GM21390 (cell line): ENCODE measurements at regions not wholly inside any gene's neighbourhood (a gene's known extent, or its start where the extent isn't known, plus 50 kb on each side); places are given as distances from the start of the nearest gene placed in this dataset.

ENCODE experiments used
- ATAC-seq: cut with Tn5 transposase; IDR thresholded peaks from one replicate; pipeline ENCODE4 v1.9.1; 2021; ENCODE audit not compliant: unreplicated experiment

GRCh38 chr10:3692387-3692999 lies 92.5 kb downstream of the KLF6 start:
- ATAC-seq, result no peak

GRCh38 chr10:3691482-3691881 lies 93.5 kb downstream of the KLF6 start:
- no peak for ATAC-seq

- ATAC-seq, result no peak
Measured at GRCh38 chr10:3689871-3690510, 95.0 kb downstream of the KLF6 start.

- ATAC-seq, result no peak
Measured at GRCh38 chr10:3687510-3688081, 97.4 kb downstream of the KLF6 start.

- no peak for ATAC-seq
Measured at GRCh38 chr10:3685384-3685783, 99.6 kb downstream of the KLF6 start.

- ATAC-seq, result no peak
Measured at GRCh38 chr10:3684891-3685290, 100.1 kb downstream of the KLF6 start.

GRCh38 chr10:3683560-3683959 lies 101.4 kb downstream of the KLF6 start:
- no peak for ATAC-seq

GRCh38 chr10:3682745-3683144 lies 102.3 kb downstream of the KLF6 start:
- ATAC-seq, result no peak

GRCh38 chr10:3681642-3682554 lies 103.1 kb downstream of the KLF6 start:
- ATAC-seq, result no peak

- ATAC-seq, result no peak
Measured at GRCh38 chr10:3679950-3680629, 104.9 kb downstream of the KLF6 start.

- ATAC-seq, result no peak
Measured at GRCh38 chr10:3678629-3679227, 106.3 kb downstream of the KLF6 start.

GRCh38 chr10:3676564-3676963 lies 108.4 kb downstream of the KLF6 start:
- ATAC-seq, result no peak

GRCh38 chr10:3672220-3672619 lies 112.8 kb downstream of the KLF6 start:
- no peak for ATAC-seq

GRCh38 chr10:3671386-3671955 lies 113.5 kb downstream of the KLF6 start:
- no peak for ATAC-seq

- ATAC-seq, result no peak
Measured at GRCh38 chr10:3668966-3669330, 116.1 kb downstream of the KLF6 start.

GRCh38 chr10:3668276-3668965 lies 116.6 kb downstream of the KLF6 start:
- ATAC-seq, result no peak

- ATAC-seq, result no peak
Measured at GRCh38 chr10:3666525-3667302, 118.3 kb downstream of the KLF6 start.

GRCh38 chr10:3665316-3665908 lies 119.6 kb downstream of the KLF6 start:
- ATAC-seq, result no peak

GRCh38 chr10:3662775-3663174 lies 122.2 kb downstream of the KLF6 start:
- no peak for ATAC-seq
